HG03378 (cell line): ENCODE measurements at regions not wholly inside any gene's neighbourhood (a gene's known extent, or its start where the extent isn't known, plus 50 kb on each side); places are given as distances from the start of the nearest gene placed in this dataset.
A peak's percentile ranks its signal among the peaks of the same experiment; 100 is the strongest.

Source experiments
- ATAC-seq: cut with Tn5 transposase; IDR thresholded peaks from one replicate; pipeline ENCODE4 v1.9.1; 2021; ENCODE audit warnings: mild to moderate bottlenecking, moderate library complexity; ENCODE audit not compliant: unreplicated experiment

GRCh38 chr5:87877495-87877894 is 391.1 kb downstream of the TMEM161B start:
- no peak for ATAC-seq

GRCh38 chr5:87877023-87877422 is 391.6 kb downstream of the TMEM161B start:
- ATAC-seq = no peak

DNA sequence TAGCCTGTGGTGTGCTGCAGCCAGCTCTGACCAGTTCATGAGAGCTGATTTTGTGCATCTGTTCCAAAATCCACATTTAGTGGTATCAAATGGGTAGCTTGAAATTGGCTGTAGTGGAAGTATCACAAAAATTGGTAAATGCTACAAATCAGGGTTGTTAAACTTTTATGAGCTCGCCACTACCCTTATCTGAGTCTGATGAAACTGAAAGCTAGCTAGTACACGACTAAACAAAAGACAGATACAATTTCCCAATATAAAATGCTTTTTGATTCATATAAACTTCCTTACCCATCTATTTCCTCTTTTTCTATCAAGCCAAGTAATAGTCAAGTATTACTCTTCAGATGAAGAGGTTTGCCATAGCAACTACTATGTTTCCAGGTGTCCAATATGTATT is 392.0 kb downstream of the TMEM161B start:
- ATAC-seq = no peak

DNA sequence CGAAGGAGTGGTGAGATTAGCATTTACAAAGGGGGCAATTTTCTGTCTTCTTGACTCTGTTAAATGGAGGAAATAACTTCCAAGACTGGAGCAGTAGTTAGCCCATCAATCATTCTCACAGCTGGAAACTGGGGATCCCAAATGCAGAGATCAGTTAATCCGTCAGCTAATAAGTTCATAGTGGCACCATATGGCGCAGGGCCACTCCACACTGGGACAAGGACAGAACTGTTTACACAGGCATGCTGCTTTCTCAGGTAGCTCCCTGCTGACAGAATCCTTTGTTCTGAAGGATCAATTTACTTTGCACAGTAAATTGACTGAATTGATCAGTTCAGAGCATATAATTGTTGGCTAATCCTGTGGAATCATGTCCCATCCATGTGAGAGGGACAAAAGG is 395.7 kb downstream of the TMEM161B start:
- no peak for ATAC-seq

- no peak for ATAC-seq
Observed at GRCh38 chr5:87868792-87869191, 399.9 kb downstream of the TMEM161B start.

DNA sequence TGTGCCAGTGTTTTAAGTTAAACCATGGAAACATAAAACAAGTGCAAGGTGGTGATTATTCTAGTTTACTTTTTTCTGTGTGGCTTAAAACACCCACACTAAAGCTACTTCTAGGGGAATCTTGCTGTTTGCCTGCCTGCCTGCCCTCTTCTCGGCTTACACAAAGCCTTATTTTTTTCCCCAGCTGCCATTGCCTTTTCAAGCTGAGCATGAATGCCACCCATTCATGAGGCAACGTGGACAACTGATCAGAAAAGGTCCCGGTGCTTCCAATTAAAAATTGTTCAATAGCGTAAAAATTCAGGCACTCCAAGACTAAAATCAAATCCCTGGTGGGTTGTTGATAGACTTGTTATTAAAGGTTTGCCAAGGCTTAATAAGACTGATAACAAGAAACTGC is 401.4 kb downstream of the TMEM161B start:
- no peak for ATAC-seq

DNA sequence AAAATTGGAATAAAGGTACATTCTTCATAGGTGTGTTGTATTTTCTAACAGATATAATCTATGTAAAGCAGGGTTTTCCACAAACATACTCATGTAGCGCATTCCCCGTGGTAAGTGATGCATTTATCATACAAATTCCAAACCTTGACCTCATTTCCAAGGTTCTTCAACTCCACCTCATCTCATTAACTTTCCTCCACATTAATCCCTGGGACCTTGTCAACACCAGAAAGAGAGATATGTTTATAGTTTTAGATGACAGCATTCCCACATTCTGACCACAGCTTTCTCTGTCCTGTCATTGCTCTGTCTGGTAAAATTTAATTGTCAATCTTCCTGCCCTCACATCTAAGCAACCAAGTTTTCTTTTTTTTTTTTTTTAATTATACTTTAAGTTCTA is 415.1 kb downstream of the TMEM161B start:
- no peak for ATAC-seq

DNA sequence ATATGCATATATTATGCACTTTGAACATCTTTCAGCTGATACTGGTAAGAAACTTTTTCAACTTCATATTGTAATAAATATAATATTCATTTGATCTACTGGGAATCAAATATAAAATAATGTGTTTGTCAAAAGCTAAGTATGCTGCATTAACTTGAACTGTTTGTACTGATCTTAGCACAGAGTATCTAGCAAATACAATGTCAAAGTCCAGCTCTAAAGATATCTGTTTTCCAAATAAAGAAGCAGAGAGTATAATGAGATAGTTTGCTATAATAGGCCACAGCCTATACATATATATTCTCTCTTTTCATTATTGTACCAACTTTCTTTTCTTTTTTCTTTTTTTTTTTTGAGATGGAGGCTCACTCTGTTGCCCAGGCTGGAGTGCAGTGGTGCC is 417.0 kb downstream of the TMEM161B start:
- ATAC-seq = no peak

- no peak for ATAC-seq
Observed at GRCh38 chr5:87850843-87851242, 417.8 kb downstream of the TMEM161B start.

- ATAC-seq = no peak
Observed at GRCh38 chr5:87845734-87846133, 422.9 kb downstream of the TMEM161B start.

DNA sequence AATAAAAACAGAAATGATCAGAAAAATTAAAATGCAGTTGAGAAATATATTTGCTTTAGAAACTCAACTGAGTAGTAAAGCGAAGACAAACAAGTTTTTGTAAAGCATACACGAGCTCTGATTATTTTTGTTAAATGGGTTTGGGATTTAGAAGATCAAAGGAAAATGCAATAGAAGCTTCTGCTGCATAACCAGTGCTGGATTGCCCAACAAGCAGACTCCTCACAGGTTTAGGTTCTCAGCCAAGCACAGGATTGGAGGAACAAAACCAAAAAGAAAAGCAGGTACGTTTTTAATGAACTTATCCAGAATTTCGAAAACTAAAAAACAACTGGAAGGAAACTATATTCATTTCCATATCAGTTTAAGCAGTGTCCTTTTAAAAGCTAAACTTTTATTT is 423.8 kb downstream of the TMEM161B start:
- ATAC-seq = no peak

- no peak for ATAC-seq
Observed at GRCh38 chr5:87844449-87844848, 424.2 kb downstream of the TMEM161B start.

- peak; percentile 50 for ATAC-seq
Observed at GRCh38 chr5:87836696-87837095, 424.0 kb upstream of the CCNH start.

DNA sequence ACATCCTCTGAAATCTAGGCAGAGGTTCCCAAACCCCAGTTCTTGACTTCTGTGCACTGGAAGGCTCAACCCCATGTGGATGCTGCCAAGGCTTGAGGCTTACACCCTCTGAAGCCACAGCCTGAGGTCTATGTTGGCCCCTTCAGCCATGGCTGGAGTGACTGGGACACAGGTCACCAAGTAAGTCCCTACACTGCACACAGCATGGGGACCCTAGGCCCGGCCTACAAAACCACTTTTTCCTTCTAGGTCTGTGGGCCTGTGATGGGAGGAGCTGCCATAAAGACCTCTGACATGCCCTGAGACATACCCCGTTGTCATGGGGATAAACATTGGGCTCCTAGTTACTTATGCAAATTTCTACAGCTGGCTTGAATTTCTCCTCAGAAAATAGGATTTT is 418.8 kb upstream of the CCNH start:
- ATAC-seq = no peak

GRCh38 chr5:87829217-87829551 is 416.5 kb upstream of the CCNH start:
- ATAC-seq = no peak

DNA sequence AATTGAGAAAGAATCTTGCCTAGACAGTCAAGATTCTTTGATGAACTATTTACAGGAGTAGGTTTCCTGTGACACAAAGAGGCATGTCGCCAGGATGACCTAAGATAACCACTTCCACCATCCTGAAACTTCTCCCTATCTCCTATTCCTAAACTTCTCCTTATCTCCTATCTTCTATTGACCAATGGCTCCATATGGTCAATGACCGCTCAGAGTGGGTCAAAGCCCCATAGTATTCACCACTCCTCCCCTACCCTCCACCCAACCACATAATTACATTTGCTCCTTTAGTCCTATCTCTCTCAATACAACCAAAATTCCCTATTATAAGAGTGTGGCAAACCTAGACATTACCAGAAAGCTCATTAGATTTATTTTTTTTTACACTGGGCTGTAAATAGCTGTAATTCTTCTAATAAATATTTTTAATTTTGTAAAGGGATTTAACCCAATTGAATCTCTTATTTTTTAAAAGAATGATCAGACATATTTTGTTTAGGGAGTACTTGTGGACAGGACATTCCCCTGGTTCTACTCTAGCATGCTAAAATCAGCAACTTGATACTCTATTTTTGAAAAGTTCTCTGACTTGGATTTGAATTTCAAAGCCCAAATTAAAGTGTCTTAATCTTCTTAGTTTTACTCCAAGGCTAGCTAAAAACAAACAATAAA is 416.0 kb upstream of the CCNH start:
- ATAC-seq = no peak

DNA sequence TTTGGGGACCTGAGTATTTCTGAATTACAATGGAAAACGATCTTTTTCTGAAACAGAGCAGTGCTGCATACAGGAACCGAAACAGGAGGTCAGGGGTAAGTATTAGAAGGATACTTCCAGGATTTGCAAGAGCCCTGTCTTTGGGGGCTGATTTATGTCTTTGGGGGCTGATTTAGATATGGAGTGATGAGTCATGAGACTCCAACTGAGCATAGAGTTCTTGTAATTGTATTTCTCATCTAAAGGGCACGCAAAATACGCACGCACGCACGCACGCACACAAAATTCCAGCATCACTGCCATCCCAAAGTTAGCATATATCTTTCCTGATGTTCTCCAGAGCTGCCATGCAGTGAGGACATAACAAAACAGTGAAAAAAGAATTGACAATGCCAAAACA is 414.8 kb upstream of the CCNH start:
- ATAC-seq = no peak

DNA sequence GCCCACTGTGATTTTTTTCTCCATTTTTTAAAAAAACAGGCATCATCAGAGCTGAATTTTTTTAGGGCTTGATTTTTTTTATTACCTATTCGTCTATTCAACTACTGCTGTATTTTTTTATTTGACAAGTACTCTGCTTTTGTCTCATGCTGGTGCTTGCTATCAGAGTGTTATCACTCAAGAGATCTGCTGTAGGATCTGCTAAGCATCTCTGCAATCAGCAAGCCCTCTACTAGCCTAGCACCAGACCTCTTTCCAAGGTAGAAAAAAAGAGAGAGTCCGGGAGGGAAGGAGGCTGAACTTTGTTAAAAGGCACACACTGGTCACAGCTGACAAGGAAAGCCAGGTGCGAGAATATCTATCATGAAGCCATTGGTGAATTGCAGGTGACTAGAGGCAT is 413.8 kb upstream of the CCNH start:
- ATAC-seq = no peak

DNA sequence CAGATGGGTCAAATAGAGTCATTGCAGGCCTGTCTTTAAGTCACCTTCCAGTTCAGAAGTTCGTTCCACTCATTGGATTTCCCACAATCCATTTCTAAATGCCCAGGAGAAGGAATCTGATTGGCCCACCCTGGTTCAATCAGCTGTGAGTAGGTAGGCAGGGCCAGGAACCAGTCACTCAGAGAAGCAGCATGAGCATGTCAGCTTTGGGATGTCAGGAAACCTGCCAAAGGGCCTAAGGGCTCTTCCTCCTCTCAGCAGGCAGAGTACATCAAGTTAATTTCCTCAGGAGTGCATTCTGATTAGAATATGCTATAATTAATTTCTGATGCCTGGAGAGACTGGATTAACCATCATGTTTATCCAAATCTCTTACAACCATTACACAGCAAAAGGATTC is 412.9 kb upstream of the CCNH start:
- ATAC-seq = no peak

DNA sequence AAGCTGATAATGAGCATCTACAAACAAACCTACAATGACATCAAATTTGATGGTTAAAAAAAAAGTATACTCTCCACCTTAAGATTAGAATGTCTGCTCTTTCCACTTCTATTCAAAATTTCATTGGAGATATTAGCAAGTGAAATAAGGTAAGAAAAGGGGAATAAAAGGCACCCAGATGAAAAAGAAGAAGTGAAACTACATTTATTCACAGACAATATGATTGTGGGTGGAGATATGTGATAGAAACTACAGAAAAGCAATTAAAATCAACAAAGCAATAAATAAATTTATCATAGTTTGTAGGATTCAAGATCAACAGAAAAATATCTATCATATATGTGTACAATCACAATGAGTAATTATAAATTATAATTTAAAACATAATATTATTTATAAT is 395.1 kb upstream of the CCNH start:
- ATAC-seq = no peak

DNA sequence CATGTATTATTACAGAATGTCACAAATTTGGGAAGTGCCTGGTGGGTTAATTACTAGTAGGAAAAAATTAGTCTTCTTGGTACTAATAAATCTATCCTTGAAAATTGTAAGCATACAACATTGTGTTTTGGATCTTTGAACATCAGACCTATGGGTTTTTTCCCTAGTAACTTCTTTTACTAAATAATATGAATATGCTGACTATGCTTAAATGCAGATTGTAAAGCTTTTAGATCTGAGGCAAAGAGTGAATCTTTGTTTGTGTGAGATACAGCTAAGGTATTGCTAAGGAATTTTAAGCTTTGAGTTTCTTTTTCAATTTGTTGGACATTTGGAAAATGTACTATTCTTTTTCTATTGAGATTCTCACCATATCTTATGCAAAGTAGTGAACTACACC is 390.6 kb upstream of the CCNH start:
- no peak for ATAC-seq

DNA sequence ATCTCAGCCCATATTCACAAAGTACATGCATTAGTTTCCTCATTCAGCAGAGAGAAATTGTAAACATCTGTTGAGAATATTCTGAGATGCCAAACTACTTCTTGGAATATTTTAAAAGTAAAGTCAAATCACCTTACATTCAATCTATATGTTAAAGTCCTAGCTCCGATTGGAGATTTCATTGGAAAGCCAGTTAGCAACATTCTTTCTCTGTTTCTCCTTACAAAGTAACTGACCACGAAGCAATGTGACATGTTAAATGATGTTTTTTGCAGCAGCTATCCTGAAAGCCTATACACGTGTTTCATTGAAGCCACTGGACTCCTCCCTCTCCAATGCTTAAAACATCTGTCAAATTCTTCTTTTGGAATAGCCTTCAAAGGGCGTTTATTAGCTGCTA is 379.1 kb upstream of the CCNH start:
- no peak for ATAC-seq

GRCh38 chr5:87788416-87788815 is 375.7 kb upstream of the CCNH start:
- ATAC-seq = no peak
